ENCODE measurements at regions not wholly inside any gene's neighbourhood (a gene's known extent, or its start where the extent isn't known, plus 50 kb on each side); places are given as distances from the start of the nearest gene placed in this dataset.

- TF ChIP-seq CTCF (IDR thresholded peaks at IDR 0.05; ENCODE audit: low read depth, low read length) = no peak
- H3K4me3 ChIP-seq (replicated peaks in 1 of 2; ENCODE audit: low read depth in 2 of 2, low read length in 2 of 2) = no peak overlapping the region
- DNase-seq (ENCODE audit: low read depth in 2 of 2) = no peak
Observed at GRCh38 chr5:143664623-143665022, 147.3 kb upstream of the HMHB1 start.

- DNase-seq (ENCODE audit: low read depth in 2 of 2) = no peak
- no peak for TF ChIP-seq CTCF (IDR thresholded peaks at IDR 0.05; ENCODE audit: low read depth, low read length)
- no peak overlapping the region for H3K4me3 ChIP-seq (replicated peaks in 1 of 2; ENCODE audit: low read depth in 2 of 2, low read length in 2 of 2)
Observed at GRCh38 chr5:143663872-143664271, 148.1 kb upstream of the HMHB1 start.

- no peak for DNase-seq (ENCODE audit: low read depth in 2 of 2)
- no peak overlapping the region for H3K4me3 ChIP-seq (replicated peaks in 1 of 2; ENCODE audit: low read depth in 2 of 2, low read length in 2 of 2)
- no peak for TF ChIP-seq CTCF (IDR thresholded peaks at IDR 0.05; ENCODE audit: low read depth, low read length)
Observed at GRCh38 chr5:143662020-143662419, 149.9 kb upstream of the HMHB1 start.

GRCh38 chr5:143660625-143661024 lies 151.3 kb upstream of the HMHB1 start:
- H3K4me3 ChIP-seq (replicated peaks in 1 of 2; ENCODE audit: low read depth in 2 of 2, low read length in 2 of 2) = no peak overlapping the region
- no peak for DNase-seq (ENCODE audit: low read depth in 2 of 2)
- no peak for TF ChIP-seq CTCF (IDR thresholded peaks at IDR 0.05; ENCODE audit: low read depth, low read length)

GRCh38 chr5:143659599-143660238 lies 152.2 kb upstream of the HMHB1 start:
- no peak for DNase-seq (ENCODE audit: low read depth in 2 of 2)
- no peak for TF ChIP-seq CTCF (IDR thresholded peaks at IDR 0.05; ENCODE audit: low read depth, low read length)
- no peak overlapping the region for H3K4me3 ChIP-seq (replicated peaks in 1 of 2; ENCODE audit: low read depth in 2 of 2, low read length in 2 of 2)

GRCh38 chr5:143658956-143659355 lies 153.0 kb upstream of the HMHB1 start:
- DNase-seq (ENCODE audit: low read depth in 2 of 2) = no peak
- TF ChIP-seq CTCF (IDR thresholded peaks at IDR 0.05; ENCODE audit: low read depth, low read length) = no peak
- no peak overlapping the region for H3K4me3 ChIP-seq (replicated peaks in 1 of 2; ENCODE audit: low read depth in 2 of 2, low read length in 2 of 2)

Measured in cardiac fibroblast (primary cell).